ENCODE measurements at regions not wholly inside any gene's neighbourhood (a gene's known extent, or its start where the extent isn't known, plus 50 kb on each side); places are given as distances from the start of the nearest gene placed in this dataset.

DNA sequence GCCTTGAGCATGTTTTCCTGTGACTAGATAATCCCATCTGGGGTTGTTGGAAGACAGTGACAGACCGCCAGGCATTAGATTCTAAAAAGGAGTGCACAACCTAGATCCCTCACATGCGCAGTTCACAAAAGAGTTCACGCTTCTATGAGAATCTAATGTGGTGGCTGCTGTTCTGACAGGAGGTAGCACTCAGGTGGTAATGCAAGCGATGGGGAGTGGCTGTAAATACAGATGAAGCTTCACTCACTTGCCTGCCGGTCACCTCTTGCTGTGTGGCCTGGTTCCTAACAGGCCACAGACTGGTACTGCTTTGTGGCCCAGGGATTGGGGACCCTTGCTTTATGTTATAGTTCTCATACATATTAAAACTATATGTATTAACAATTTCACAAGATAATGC, 81.9 kb upstream of the TMLHE start:
- Histone ChIP-seq H3K9me2 (replicated peaks; ENCODE audit: insufficient read depth, low read length) (no peaks in the 10 kb centered on the region), H3K27ac (ENCODE audit: low read length) (no peak overlapping the region), H3K9ac (ENCODE audit: low read length) (no peak overlapping the region), H3K4me2 (ENCODE audit: low read depth, low read length) (no peak overlapping the region), H3K4me3 (ENCODE audit: low read length) (no peak overlapping the region), H3K36me3 (replicated peaks; ENCODE audit: insufficient read depth, low read length) (no peaks in the 10 kb centered on the region), H4K20me1 (ENCODE audit: insufficient read depth, low read length) (no peaks in the 10 kb centered on the region), H3K4me1 (ENCODE audit: low read length) (no peaks in the 10 kb centered on the region), H3K9me3 (replicated peaks; ENCODE audit: insufficient read depth, low read length) (no peaks in the 10 kb centered on the region), H3F3A (ENCODE audit: insufficient read depth, low read length) (no peaks in the 10 kb centered on the region), H3K79me2 (ENCODE audit: low read length) (no peaks in the 10 kb centered on the region), H2AFZ (ENCODE audit: low read length) (no peak overlapping the region), H3K27me3 (replicated peaks; ENCODE audit: insufficient read depth, low read length) (no peaks in the 10 kb centered on the region)
- TF ChIP-seq, protein P1, sequence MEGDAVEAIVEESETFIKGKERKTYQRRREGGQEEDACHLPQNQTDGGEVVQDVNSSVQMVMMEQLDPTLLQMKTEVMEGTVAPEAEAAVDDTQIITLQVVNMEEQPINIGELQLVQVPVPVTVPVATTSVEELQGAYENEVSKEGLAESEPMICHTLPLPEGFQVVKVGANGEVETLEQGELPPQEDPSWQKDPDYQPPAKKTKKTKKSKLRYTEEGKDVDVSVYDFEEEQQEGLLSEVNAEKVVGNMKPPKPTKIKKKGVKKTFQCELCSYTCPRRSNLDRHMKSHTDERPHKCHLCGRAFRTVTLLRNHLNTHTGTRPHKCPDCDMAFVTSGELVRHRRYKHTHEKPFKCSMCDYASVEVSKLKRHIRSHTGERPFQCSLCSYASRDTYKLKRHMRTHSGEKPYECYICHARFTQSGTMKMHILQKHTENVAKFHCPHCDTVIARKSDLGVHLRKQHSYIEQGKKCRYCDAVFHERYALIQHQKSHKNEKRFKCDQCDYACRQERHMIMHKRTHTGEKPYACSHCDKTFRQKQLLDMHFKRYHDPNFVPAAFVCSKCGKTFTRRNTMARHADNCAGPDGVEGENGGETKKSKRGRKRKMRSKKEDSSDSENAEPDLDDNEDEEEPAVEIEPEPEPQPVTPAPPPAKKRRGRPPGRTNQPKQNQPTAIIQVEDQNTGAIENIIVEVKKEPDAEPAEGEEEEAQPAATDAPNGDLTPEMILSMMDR (IDR thresholded peaks at IDR 0.05; ENCODE audit: low read length): no peak
- no peak for TF ChIP-seq EZH2phosphoT487 (IDR thresholded peaks at IDR 0.05; ENCODE audit: low read length)
- no peak for DNase-seq

DNA sequence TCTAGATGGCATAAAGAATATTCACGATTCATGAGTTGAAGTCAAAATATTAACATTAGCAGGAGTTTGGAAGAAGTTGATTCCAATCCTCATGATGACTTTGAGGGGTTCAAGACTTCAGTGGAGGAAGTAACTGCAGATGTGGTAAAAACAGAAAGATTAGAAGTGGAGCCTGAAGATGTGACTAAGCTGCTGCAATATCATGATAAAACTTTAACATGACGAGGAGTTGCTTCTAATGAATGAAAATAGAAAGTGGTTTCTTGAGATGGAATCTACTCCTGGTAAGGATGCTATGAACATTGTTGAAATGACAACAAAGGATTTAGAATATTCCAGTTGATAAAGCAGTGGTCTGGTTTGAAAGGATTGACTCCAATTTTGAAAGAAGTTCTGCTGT, 70.1 kb upstream of the TMLHE start:
- H4K20me1 ChIP-seq (ENCODE audit: insufficient read depth, low read length): no peaks in the 10 kb centered on the region
- H3K27me3 ChIP-seq (replicated peaks; ENCODE audit: insufficient read depth, low read length): no peaks in the 10 kb centered on the region
- DNase-seq: no peak
- no peak overlapping the region for H2AFZ ChIP-seq (ENCODE audit: low read length)
- H3K4me1 ChIP-seq (ENCODE audit: low read length): no peaks in the 10 kb centered on the region
- no peak overlapping the region for H3K4me2 ChIP-seq (ENCODE audit: low read depth, low read length)
- no peak overlapping the region for H3K27ac ChIP-seq (ENCODE audit: low read length)
- H3K9ac ChIP-seq (ENCODE audit: low read length): no peak overlapping the region
- no peak for TF ChIP-seq EZH2 (optimal IDR thresholded peaks at IDR 0.05; ENCODE audit: low read depth, low read length)
- TF ChIP-seq, protein P1 (IDR thresholded peaks at IDR 0.05; ENCODE audit: low read length): no peak
- TF ChIP-seq EZH2phosphoT487 (IDR thresholded peaks at IDR 0.05; ENCODE audit: low read length): no peak
- H3K4me3 ChIP-seq (ENCODE audit: low read length): no peak overlapping the region
- H3K36me3 ChIP-seq (replicated peaks; ENCODE audit: insufficient read depth, low read length): no peaks in the 10 kb centered on the region
- H3K9me3 ChIP-seq (replicated peaks; ENCODE audit: insufficient read depth, low read length): no peaks in the 10 kb centered on the region
- H3F3A ChIP-seq (ENCODE audit: insufficient read depth, low read length): no peaks in the 10 kb centered on the region
- no peaks in the 10 kb centered on the region for H3K9me2 ChIP-seq (replicated peaks; ENCODE audit: insufficient read depth, low read length)
- H3K79me2 ChIP-seq (ENCODE audit: low read length): no peaks in the 10 kb centered on the region

DNA sequence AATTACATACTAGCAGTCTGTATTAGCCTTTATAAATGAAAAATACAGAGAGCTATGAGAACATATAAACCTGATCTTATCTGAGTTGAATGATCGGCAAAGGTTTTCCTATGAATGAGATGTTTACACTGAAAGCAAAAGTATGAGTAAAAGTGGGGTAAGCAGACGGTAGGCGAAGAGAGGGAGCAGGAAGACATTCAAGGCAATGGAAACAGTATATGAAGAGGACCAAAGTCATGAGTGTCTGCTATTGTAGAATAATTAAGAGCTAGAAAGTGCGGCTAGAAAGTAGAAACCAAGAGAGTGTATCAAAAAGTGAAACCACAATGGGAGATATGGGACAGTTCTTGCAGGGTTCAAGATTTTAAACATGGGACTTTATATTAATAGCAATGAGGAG, 67.0 kb upstream of the TMLHE start:
- Histone ChIP-seq H3F3A (ENCODE audit: insufficient read depth, low read length) (no peaks in the 10 kb centered on the region), H3K27ac (ENCODE audit: low read length) (no peak overlapping the region), H3K79me2 (ENCODE audit: low read length) (no peaks in the 10 kb centered on the region), H2AFZ (ENCODE audit: low read length) (no peak overlapping the region), H4K20me1 (ENCODE audit: insufficient read depth, low read length) (no peaks in the 10 kb centered on the region), H3K36me3 (replicated peaks; ENCODE audit: insufficient read depth, low read length) (no peaks in the 10 kb centered on the region), H3K4me1 (ENCODE audit: low read length) (no peaks in the 10 kb centered on the region), H3K4me2 (ENCODE audit: low read depth, low read length) (no peak overlapping the region), H3K4me3 (ENCODE audit: low read length) (no peak overlapping the region), H3K9me3 (replicated peaks; ENCODE audit: insufficient read depth, low read length) (no peaks in the 10 kb centered on the region), H3K9me2 (replicated peaks; ENCODE audit: insufficient read depth, low read length) (no peaks in the 10 kb centered on the region), H3K27me3 (replicated peaks; ENCODE audit: insufficient read depth, low read length) (no peaks in the 10 kb centered on the region), H3K9ac (ENCODE audit: low read length) (no peak overlapping the region)
- no peak for DNase-seq
- TF ChIP-seq, protein P1 (IDR thresholded peaks at IDR 0.05; ENCODE audit: low read length): no peak
- no peak for TF ChIP-seq EZH2 (optimal IDR thresholded peaks at IDR 0.05; ENCODE audit: low read depth, low read length)
- no peak for TF ChIP-seq EZH2phosphoT487 (IDR thresholded peaks at IDR 0.05; ENCODE audit: low read length)
